ENCODE measurements at regions not wholly inside any gene's neighbourhood (a gene's known extent, or its start where the extent isn't known, plus 50 kb on each side); places are given as distances from the start of the nearest gene placed in this dataset.

- no peak for TF ChIP-seq LRRFIP1 (CRISPR knock-in tag; conservative IDR thresholded peaks at IDR 0.05)
- peak; percentile 18; the same call in 1 of the 2 replicates for TF ChIP-seq FOXK1 (CRISPR knock-in tag; IDR thresholded peaks at IDR 0.05; ENCODE audit: borderline replicate concordance, low read depth)
- peak; percentile 57; the same call in 1 of the 2 replicates for TF ChIP-seq FOXA3 (CRISPR knock-in tag; IDR thresholded peaks at IDR 0.05)
- TF ChIP-seq HNF4G (IDR thresholded peaks at IDR 0.05; ENCODE audit: borderline replicate concordance, low read depth, low read length), result peak; percentile 91
- TF ChIP-seq HNF4G (CRISPR knock-in tag; IDR thresholded peaks at IDR 0.05; ENCODE audit: borderline replicate concordance, low read depth), result peak; percentile 76; the same call in 1 of the 2 replicates
- TF ChIP-seq ZNF619 (CRISPR knock-in tag; IDR thresholded peaks at IDR 0.05), result peak; percentile 54; the same call in 1 of the 2 replicates
- TF ChIP-seq ARNTL (CRISPR knock-in tag; IDR thresholded peaks at IDR 0.05), result no peak
- no peak; the same call in 1 of the 2 replicates for TF ChIP-seq ATF2 (CRISPR knock-in tag; IDR thresholded peaks at IDR 0.05)
- TF ChIP-seq TRIM22 (IDR thresholded peaks at IDR 0.05), result no peak
- TF ChIP-seq ZNF431 (CRISPR knock-in tag; IDR thresholded peaks at IDR 0.05; ENCODE audit: borderline replicate concordance, low read depth), result no peak
- no peak for TF ChIP-seq ZXDC (CRISPR knock-in tag; IDR thresholded peaks at IDR 0.05)
- TF ChIP-seq SYNCRIP (IDR thresholded peaks at IDR 0.05; ENCODE audit: insufficient read depth, low read depth, low read length), result no peak
- TF ChIP-seq ATF3 (CRISPR knock-in tag; IDR thresholded peaks at IDR 0.05), result peak; percentile 89
- no peak for TF ChIP-seq SP2 (CRISPR knock-in tag; IDR thresholded peaks at IDR 0.05)
- no peak for TF ChIP-seq ZBTB8A (CRISPR knock-in tag; IDR thresholded peaks at IDR 0.05; ENCODE audit: borderline replicate concordance, low read depth)
- no peak for TF ChIP-seq PHF5A (CRISPR knock-in tag; IDR thresholded peaks at IDR 0.05; ENCODE audit: low read depth, unreplicated experiment)
- TF ChIP-seq ZNF235 (CRISPR knock-in tag; IDR thresholded peaks at IDR 0.05; ENCODE audit: borderline replicate concordance), result no peak
- no peak for TF ChIP-seq SNAI1 (CRISPR knock-in tag; IDR thresholded peaks at IDR 0.05; ENCODE audit: borderline replicate concordance)
Measured at GRCh38 chr1:234545517-234546386, 64.2 kb downstream of the IRF2BP2 start (continued).

All from HepG2 (cell line).